HG03342 (cell line): ENCODE measurements at regions not wholly inside any gene's neighbourhood (a gene's known extent, or its start where the extent isn't known, plus 50 kb on each side); places are given as distances from the start of the nearest gene placed in this dataset.
"Not testable (repeated sequence)": the region's sequence is repeated elsewhere in the genome, so short reads cannot be mapped to it uniquely, and the experiment has no call there.

ENCODE experiments used
- ATAC-seq: cut with Tn5 transposase; IDR thresholded peaks from one replicate; pipeline ENCODE4 v1.9.1; 2021; ENCODE audit warnings: mild to moderate bottlenecking, moderate library complexity; ENCODE audit not compliant: unreplicated experiment

- no peak for ATAC-seq
Measured at GRCh38 chr3:20572473-20572872, 386.5 kb upstream of the SGO1 start.

- ATAC-seq, result no peak
Measured at GRCh38 chr3:20569310-20569709, 383.3 kb upstream of the SGO1 start.

- ATAC-seq, result no peak
Measured at GRCh38 chr3:20564966-20565365, 379.0 kb upstream of the SGO1 start.

- no peak for ATAC-seq
Measured at GRCh38 chr3:20563985-20564384, 378.0 kb upstream of the SGO1 start.

GRCh38 chr3:20563251-20563650 lies 377.2 kb upstream of the SGO1 start:
- ATAC-seq, result no peak

GRCh38 chr3:20561166-20561565 lies 375.2 kb upstream of the SGO1 start:
- no peak for ATAC-seq

- not testable (repeated sequence) for ATAC-seq
Measured at GRCh38 chr3:20560446-20560845, 374.4 kb upstream of the SGO1 start.

- ATAC-seq, result no peak
Measured at GRCh38 chr3:20558161-20558560, 372.2 kb upstream of the SGO1 start.

GRCh38 chr3:20556661-20557060 lies 370.7 kb upstream of the SGO1 start:
- no peak for ATAC-seq

GRCh38 chr3:20552605-20553275 lies 366.7 kb upstream of the SGO1 start:
- no peak for ATAC-seq

- not testable (repeated sequence) for ATAC-seq
Measured at GRCh38 chr3:20547361-20548269, 361.6 kb upstream of the SGO1 start.

GRCh38 chr3:20546636-20547035 lies 360.6 kb upstream of the SGO1 start:
- ATAC-seq, result no peak

GRCh38 chr3:20543535-20544226 lies 357.7 kb upstream of the SGO1 start:
- no peak for ATAC-seq

GRCh38 chr3:20540066-20540465 lies 354.1 kb upstream of the SGO1 start:
- ATAC-seq, result no peak

GRCh38 chr3:20539666-20540065 lies 353.7 kb upstream of the SGO1 start:
- ATAC-seq, result no peak

- ATAC-seq, result no peak
Measured at GRCh38 chr3:20537234-20537633, 351.2 kb upstream of the SGO1 start.

- ATAC-seq, result no peak
Measured at GRCh38 chr3:20529911-20530310, 343.9 kb upstream of the SGO1 start.

- ATAC-seq, result no peak
Measured at GRCh38 chr3:20528180-20528770, 342.3 kb upstream of the SGO1 start.

GRCh38 chr3:20527368-20527767 lies 341.4 kb upstream of the SGO1 start:
- ATAC-seq, result no peak

GRCh38 chr3:20524328-20524727 lies 338.3 kb upstream of the SGO1 start:
- no peak for ATAC-seq

- no peak for ATAC-seq
Measured at GRCh38 chr3:20523293-20523692, 337.3 kb upstream of the SGO1 start.
